GM18873 (cell line): ENCODE measurements at regions not wholly inside any gene's neighbourhood (a gene's known extent, or its start where the extent isn't known, plus 50 kb on each side); places are given as distances from the start of the nearest gene placed in this dataset.
"Not testable (repeated sequence)": the region's sequence is repeated elsewhere in the genome, so short reads cannot be mapped to it uniquely, and the experiment has no call there.

Experiments
- ATAC-seq: cut with Tn5 transposase; IDR thresholded peaks from one replicate; pipeline ENCODE4 v1.9.1; 2021; ENCODE audit warnings: mild to moderate bottlenecking, moderate library complexity, moderate number of reproducible peaks; ENCODE audit not compliant: unreplicated experiment, low FRiP score

DNA sequence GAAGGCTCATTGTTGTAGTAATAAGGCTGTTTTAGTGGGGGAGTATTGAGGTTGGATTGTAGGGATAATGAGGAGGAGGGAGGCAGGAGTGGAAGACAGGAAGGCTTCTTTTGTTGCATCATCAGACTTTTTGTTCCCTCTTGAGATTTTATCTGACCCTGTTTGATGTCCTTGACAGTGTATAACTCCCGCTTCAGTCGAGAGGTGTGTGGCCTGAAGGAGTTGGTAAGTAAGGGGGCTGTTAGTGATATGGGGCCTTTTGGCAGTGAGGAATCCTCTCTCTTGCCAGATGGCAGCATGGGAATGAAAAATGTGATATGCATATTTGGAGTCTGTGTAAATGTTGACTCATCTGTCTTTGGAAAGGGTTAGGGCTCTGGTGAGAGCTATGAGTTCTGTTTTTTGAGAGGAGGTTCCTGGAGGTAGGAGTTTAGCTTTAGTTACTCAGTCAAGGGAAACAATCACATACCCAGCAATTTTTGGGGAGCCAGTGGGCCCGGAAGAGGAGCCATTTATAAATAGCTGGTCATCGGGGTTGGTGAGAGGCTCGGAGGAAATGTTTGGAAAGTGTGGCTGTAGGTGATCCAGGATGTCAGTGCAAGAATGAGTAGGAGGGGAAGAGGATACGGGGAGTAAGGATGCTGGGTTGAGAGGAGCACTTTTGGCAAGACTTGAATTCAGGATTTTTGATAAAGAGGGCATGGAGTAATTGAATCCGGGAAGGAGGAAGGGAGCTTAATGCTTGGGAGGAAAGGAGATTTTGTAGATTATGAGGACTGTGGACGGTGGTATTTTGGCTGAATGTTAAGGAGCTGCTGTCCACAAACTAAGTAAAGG is 136.7 kb upstream of the ETV3 start:
- ATAC-seq = no peak

DNA sequence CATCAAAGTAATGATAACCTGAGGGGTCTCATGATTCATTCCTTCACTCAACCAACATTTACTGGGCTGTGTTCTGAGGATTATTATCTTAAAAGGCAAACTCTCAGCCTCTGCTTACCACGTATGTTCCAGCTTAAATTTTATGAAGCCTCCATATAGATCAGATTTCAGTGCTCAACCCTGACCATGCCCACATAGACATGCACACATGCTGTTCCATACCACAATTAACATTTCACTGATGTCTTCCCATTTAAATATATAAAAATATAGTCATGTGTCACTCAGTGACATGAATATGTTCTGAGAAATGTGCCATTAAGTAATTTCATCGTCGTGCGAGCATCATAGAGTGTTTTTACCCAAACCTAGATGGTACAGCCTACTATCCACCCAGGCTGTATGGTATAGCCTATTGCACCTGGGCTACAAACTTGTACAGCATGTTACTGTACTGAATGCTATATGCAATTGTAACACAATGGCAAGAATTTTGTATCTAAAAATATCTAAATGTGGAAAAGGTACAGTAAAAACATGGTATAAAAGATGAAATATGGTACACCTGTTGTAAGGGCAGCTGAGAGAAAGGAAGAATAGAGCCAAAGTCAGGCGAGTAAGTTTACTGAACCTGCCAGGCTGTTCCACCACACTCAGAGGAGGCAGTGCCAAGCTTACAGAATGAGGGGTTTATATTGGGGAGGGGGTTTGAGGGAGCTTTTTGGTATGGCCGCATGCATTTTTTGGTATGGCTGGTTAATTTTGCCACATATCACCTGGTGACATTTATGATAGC is 134.7 kb upstream of the ETV3 start:
- no peak for ATAC-seq

DNA sequence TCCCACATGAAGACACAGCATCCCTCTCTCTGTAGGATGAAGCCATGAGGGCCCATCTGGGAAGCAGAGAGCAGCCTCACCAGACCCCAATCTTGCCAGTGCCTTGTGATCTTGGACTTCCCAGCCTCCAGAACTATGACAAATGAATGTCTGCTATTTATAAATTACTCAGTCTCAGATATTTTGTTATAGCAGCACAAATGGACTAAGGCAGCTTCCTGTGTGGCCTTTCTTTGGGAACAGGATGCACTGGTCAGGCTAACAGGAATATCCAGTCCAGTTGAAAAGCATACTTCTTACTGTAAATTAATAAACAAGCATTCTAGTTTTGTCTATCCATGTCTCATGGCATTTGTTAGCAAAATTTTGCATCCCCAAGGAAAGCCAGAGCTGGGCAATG is 134.1 kb upstream of the ETV3 start:
- no peak for ATAC-seq

DNA sequence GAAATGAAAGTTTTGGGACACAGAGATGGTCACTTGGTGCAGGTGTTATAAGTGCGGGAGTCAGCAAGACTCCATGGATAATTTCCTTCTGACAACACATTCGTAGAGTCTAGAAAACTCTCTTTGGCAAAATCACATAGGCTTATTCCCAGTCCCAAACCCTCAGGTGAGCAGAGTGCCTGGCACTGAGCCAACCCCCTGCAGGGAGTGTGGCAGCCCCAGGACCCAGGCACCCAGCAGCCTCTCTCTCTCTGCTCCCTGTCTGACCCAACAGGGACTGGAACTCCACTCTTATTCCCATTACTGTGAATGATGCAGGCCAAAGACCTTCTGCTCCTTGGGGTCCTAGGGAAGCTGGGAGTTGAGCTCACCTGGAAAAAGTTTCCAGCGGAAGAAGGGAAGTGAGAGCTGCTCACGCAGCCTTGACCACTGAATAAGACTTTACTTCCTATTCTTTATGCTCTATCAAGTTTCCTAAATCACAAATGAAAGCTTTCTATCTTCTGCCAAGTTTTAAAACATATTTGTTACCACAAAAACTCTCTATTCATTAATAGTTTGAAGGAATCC is 132.6 kb upstream of the ETV3 start:
- no peak for ATAC-seq

DNA sequence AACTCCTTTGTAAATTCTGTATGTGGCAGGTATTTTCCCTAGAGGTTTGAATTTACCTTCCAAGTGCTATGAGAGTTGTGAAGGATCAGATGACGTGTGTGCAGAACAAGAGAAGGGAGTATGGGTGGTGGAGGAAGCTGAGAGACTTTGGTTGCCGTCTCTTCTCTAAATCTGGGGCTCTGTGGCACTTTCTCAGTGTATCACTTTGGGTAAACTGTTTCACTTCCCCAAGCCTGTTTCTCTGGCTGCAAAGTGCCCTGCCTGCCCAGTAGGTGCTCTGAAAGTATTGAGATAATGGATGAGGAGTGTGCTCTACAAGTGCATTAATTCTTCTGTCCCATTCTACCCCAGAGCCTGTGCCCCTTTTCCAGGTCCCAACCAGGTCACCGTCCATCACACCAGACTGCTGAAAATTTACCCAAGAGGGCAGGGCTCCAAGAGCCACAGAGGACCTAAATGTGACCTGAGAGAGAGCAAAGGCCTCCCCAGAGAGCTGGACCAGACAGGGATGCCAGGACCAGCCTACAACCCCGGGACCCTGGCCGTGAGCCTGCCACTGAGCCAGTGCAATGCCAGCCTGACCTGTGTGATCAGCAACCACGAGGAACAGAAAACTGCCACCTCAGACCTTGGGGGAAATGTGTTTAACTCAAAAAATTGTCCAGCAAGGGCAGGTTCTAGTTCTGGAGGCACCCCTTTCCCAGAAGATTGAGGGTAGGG is 131.6 kb upstream of the ETV3 start:
- peak; percentile 63 for ATAC-seq

DNA sequence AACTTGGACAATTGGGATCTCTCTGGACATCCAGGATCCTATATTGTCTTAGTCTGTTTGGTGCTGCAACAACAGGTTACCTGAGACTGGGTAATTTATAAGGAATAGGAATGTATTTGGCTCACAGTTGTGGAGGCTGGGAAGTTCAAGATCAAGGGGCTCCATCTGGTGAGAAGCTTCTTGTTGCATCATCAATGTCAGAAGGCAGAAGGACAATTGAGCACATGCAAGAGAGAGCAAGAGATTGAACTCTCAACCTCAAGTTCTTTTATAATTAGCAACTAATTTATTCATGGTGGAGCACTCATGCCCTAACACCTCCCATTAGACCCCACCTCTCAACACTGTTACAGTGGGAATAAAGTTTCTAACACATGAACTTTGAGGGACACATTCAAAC is 124.7 kb upstream of the ETV3 start:
- no peak for ATAC-seq

DNA sequence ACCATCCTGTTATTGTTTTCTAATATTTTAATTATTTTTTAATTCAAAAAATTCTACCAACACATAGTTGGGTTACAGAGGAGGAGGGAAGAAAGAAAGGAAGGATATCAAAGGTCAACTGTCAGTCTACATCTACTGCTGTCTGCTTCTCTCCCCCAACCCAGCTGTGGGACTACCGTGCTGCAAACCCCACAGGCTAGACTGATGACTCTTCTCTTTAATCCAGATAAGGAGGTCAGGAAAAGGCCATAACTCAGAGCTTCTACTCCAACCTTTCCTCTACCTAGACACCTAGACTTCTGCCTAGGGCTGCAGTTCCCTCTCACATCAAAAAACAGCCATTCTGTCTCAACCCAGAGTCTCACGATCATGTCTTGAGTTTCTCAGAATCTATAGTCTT is 124.2 kb upstream of the ETV3 start:
- no peak for ATAC-seq

DNA sequence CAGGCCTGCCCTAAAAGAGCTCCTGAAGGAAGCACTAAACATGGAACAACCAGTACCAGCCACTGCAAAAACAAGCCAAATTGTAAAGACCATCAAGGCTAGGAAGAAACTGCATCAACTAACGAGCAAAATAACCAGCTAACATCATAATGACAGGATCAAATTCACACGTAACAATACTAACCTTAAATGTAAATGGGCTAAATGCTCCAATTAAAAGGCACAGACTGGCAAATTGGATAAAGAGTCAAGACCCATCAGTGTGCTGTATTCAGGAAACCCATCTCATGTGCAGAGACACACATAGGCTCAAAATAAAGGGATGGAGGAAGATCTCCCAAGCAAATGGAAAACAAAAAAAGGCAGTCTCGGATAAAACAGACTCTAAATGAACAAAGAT is 117.7 kb upstream of the ETV3 start:
- ATAC-seq = not testable (repeated sequence)

DNA sequence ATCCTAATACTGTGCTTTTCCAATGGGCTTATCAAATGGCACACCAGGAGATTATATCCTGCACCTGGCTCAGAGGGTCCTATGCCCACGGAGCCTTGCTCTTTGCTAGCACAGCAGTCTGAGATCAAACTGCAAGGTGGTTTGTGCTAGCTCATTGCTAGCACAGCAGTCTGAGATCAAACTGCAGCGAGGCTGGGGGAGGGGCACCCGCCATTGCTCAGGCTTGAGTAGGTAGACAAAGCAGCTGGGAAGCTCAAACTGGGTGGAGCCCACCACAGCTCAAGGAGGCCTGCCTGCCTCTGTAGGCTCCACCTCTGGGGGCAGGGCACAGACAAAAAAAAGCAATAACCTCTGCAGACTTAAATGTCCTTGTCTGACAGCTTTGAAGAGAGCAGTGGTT is 116.0 kb upstream of the ETV3 start:
- not testable (repeated sequence) for ATAC-seq

DNA sequence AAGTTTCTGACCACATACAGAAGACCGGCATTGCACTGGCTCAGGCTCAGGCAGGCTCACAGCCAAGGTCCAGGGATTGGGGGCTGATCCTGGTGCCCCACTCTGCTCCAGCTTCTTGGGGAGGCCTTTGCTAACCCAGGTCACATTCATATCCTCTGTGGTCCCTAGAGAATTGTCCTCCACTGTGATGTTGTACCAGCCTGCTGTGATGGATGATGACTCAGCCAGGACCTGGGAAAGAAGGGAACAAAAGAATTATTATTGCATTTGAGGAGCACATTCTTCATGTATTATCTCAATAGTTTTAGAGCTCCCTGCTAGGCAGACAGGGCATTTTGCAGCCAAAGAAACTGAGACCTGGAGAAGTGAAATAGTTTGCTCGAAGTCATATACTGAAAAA is 114.3 kb upstream of the ETV3 start:
- no peak for ATAC-seq

DNA sequence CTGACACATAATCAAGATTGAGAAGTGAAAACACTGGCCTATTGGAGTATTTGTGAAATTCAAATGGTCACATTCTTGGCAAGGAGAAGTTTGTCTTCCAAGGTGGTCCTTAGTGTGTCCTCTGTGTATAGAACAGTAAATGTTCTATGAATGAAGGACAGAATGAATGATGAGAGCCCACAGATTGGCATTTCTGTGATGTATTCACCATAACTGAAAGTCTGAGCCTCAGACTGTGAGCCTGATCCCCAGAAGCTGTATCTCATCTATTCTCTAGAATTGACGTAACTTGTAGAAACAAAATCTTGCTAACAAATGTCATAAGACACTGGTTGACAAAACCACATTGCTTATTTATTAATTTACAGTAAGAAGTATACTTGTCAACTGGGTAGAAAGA is 111.5 kb upstream of the ETV3 start:
- ATAC-seq = no peak

DNA sequence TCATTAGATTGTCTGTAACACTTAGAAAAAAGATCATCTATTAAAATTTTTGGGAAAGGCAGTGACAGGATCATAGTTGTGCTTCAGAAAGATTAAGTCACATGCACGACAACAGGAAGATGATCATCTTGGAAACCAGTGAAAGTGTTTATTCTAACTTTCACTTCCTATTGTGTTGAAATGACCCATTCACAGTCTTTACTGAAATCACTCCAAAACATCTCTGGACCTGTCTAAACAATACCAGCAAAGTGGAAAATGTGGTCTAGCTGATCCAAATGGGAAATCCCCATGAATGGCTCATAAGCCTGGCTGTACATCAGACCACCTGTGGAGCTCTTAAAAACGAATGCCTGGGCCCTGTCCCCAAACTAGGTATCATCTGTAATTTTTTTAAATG is 111.1 kb upstream of the ETV3 start:
- no peak for ATAC-seq

DNA sequence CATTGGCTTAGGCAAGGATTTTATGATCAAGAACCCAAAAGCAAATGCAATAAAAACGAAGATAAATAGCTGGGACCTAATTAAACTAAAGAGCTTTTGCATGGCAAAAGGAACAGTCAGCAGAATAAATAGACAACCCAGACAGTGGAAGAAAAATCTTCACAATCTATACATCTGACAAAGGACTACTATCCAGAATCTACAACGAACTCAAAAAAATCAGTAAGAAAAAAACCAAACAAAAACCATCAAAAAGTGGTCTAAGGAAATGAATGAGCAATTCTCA is 109.5 kb upstream of the ETV3 start:
- ATAC-seq = not testable (repeated sequence)

DNA sequence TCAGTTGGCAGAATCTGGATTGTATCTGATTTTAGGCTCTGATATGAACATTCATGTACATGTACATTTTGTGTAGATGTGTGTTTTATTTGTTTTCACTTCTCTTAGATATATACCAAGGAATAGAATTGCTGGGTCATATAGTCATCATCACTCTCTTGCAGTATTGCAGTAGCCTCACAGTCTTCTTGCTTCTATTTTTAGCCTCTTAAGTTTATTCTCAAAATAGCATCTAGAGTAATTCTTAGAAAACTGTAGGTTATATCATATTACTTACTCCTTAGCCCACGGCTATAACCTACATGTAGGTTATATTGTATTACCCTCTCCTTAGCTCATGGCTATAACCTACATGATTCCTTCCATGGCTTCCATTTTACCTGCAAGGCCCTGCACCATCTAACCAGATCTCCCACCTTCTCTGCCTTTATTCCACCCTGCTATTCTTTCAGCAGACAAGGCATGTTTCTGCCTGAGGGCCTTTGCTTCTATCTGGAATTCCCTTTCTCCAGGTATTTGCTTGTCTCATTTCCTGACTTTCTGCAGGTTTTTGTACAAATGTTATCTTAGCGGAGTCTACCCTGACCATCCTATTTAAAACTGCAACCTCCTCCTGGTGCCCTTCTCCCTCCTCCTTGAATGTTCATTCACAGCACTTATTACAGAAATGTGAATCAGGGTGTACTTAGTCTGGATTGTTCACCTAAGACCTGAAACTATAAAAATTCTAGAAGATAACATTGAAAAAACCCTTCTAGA is 109.0 kb upstream of the ETV3 start:
- no peak for ATAC-seq

DNA sequence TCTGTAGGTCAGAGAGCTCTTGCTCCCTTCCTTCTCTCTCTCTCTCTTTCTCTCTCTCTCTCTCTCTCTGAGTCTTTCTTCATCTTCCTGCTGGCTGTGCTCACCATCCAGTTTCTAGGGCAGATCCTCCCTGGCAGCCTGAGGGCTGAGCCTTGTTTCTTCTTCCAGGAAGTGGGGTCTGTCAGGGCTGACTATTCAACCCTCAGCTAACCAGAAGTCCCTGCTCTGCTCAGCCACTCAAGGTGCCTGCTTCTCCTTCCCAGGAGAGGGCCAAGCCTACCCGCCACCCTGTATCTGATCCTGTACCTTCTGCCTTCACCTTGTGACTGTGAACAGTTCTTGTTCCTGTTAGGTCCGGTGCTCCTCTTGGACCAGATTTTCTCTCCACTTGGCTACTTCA is 107.6 kb upstream of the ETV3 start:
- ATAC-seq = no peak

DNA sequence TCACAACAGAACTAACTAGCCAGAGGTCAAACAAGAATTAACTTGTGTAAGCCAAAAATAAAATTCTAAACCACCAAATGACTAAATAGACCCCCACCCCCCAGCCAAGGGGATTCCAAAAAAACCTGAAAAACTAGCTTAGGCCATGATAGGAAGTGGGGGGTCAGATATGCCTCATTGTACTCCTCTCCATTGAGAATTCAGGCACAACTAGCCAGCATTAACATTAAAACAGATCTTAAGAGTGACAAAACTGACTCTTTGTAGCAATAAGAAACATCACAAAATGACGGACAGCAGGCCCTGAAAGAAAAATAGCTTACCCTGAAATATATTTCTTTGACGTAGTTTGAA is 103.0 kb upstream of the ETV3 start:
- ATAC-seq = no peak

DNA sequence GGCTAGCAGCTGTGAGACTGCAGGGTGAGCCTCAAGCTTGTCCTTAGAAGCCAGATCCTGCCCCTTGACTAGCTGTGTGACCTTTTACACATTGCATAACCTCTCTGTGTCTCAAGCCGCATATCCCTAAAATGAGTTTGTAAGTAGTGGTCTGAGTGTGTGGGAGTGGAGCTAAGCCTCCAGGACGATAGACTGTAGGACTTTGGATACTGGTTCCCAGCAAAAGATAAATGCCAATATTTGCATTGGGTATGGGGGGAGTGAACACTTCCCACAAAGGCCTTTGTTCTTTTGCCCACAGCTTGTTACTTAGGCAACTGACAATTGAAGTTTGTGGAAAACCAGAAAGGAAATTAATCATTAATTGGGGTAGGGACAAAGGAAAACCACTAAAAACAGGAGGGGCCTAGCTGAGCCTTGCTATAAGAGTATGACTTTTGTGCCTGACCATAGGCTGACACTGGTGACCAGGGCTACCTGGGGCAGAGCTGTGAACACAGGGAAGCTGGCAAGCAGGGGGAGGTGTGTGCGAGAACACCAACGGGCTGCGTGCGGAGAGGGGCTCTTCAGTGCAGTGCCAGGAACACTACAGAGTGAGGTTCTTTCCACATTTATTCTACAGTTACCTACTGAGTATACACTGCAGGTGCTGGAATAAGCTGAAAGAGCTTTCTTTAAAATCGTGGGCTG is 102.4 kb upstream of the ETV3 start:
- no peak for ATAC-seq

DNA sequence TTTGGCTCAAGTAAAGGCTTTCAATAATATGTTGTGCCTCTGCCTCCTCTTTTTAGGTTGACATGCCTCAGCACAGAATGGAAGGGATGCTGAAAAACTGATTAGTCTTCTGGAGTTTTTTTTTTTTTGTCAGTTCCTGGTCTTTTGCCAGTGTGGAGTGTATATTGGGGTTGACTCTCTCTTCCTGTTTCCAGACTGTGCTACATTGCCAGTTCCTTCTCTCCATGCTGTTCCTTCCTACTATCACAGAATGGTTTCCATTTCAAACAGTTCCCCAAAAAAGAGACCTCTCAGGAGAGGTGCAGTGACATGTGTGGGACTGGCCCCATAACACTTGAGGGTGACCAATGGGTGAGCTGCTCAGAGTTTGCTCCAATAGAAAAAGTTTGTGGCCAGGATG is 101.7 kb upstream of the ETV3 start:
- no peak for ATAC-seq

DNA sequence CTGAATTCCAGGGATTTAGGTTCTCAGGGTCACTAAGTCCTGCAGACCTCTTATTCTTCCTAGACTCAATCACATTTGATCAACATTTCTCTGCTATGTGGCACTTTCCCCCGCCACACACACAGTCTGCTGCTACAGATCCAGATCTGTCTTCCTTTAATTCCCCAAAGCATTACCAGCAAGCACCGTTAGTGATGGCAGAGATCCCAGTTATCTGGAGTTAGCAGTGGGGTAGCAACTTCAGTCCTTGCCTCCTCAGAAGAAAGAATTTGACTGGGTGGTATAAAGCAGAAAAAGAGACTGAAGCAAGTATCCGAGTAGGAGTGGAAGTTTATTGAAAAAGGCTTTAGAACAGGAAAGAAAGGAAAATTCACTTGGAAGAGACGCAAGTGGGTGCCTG is 100.4 kb upstream of the ETV3 start:
- no peak for ATAC-seq

DNA sequence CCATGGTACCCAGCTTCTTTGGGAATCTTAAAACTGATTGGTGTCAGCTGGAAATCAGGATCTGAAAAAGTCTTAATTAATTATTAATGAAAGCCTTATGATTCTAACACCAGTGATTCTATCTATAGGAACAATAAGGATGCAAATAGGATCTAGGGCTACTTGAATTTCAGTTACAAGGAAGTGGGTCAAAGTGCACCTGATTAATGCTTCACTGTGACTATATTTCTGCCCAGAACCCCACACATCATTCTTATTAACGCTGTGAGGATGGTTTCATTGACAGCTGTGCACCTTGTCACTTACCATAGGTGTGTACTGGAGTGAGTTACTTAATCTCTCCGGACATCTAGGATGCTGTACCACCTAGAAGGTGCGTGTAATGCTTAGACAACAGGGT is 99.8 kb upstream of the ETV3 start:
- ATAC-seq = no peak
